ENCODE measurements at regions not wholly inside any gene's neighbourhood (a gene's known extent, or its start where the extent isn't known, plus 50 kb on each side); places are given as distances from the start of the nearest gene placed in this dataset.

GRCh38 chr18:38899252-38899651 is 1333.7 kb upstream of the CELF4 start:
- H3K27me3 ChIP-seq (ENCODE audit: insufficient read depth, insufficient read length) = no peaks in the 10 kb centered on the region
- no peaks in the 10 kb centered on the region for H3K4me1 ChIP-seq (ENCODE audit: insufficient read depth, insufficient read length)

DNA sequence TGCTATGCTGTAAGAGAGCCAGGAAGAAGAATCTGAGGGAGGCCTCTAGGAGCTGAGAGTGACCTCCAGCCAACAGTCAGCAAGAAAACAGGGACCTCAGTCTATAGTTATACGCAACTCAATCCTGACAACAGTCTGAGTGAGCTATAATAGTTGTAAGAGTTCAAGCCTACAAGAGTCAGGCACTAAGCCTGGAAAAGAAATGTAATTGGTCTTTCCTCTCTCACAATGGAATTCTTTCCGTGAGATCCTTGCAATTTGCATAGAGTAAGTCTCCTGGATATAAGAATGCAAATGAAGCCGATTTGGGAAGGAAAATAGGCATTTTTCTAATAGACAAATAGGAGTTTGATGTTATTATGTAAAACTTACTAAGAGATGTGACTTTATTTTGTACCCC is 1332.6 kb upstream of the CELF4 start:
- Histone ChIP-seq H3K4me3 (ENCODE audit: insufficient read length, low read depth) (no peak overlapping the region), H3K27me3 (ENCODE audit: insufficient read depth, insufficient read length) (no peaks in the 10 kb centered on the region), H3K36me3 (ENCODE audit: insufficient read depth, insufficient read length, low read length) (no peaks in the 10 kb centered on the region), H3K4me1 (ENCODE audit: insufficient read depth, insufficient read length) (no peaks in the 10 kb centered on the region), H3K9me3 (ENCODE audit: insufficient read depth, low read length) (no peaks in the 10 kb centered on the region), H3K9ac (ENCODE audit: insufficient read length, low read depth) (no peak overlapping the region)
- DNase-seq (ENCODE audit: low read depth, low spot score) = peak; percentile 5
- TF ChIP-seq YY1 (IDR thresholded peaks at IDR 0.05; ENCODE audit: insufficient read depth, insufficient read length) = no peak
- TF ChIP-seq SUZ12 (IDR thresholded peaks at IDR 0.05; ENCODE audit: extremely low read depth, insufficient read depth, insufficient read length) = no peak
- TF ChIP-seq ZNF274 (IDR thresholded peaks at IDR 0.05; ENCODE audit: low read depth, low read length) = no peak

More at GRCh38 chr18:38899252-38899651, 1333.7 kb upstream of the CELF4 start:
- H3K9me3 ChIP-seq (ENCODE audit: insufficient read depth, low read length) = no peaks in the 10 kb centered on the region
- no peak overlapping the region for H3K9ac ChIP-seq (ENCODE audit: insufficient read length, low read depth)
- no peaks in the 10 kb centered on the region for H3K36me3 ChIP-seq (ENCODE audit: insufficient read depth, insufficient read length, low read length)
- TF ChIP-seq SUZ12 (IDR thresholded peaks at IDR 0.05; ENCODE audit: extremely low read depth, insufficient read depth, insufficient read length) (no peak), ZNF274 (IDR thresholded peaks at IDR 0.05; ENCODE audit: low read depth, low read length) (no peak), YY1 (IDR thresholded peaks at IDR 0.05; ENCODE audit: insufficient read depth, insufficient read length) (no peak)
- no peak for DNase-seq (ENCODE audit: low read depth, low spot score)
- H3K4me3 ChIP-seq (ENCODE audit: insufficient read length, low read depth) = no peak overlapping the region

GRCh38 chr18:38895560-38895959 is 1330.0 kb upstream of the CELF4 start:
- Histone ChIP-seq H3K9me3 (ENCODE audit: insufficient read depth, low read length) (no peaks in the 10 kb centered on the region), H3K27me3 (ENCODE audit: insufficient read depth, insufficient read length) (no peaks in the 10 kb centered on the region), H3K36me3 (ENCODE audit: insufficient read depth, insufficient read length, low read length) (no peaks in the 10 kb centered on the region), H3K4me3 (ENCODE audit: insufficient read length, low read depth) (no peak overlapping the region), H3K9ac (ENCODE audit: insufficient read length, low read depth) (no peak overlapping the region), H3K4me1 (ENCODE audit: insufficient read depth, insufficient read length) (no peaks in the 10 kb centered on the region)
- no peak for TF ChIP-seq YY1 (IDR thresholded peaks at IDR 0.05; ENCODE audit: insufficient read depth, insufficient read length)
- no peak for TF ChIP-seq SUZ12 (IDR thresholded peaks at IDR 0.05; ENCODE audit: extremely low read depth, insufficient read depth, insufficient read length)
- no peak for TF ChIP-seq ZNF274 (IDR thresholded peaks at IDR 0.05; ENCODE audit: low read depth, low read length)
- no peak for DNase-seq (ENCODE audit: low read depth, low spot score)

GRCh38 chr18:38887671-38888020 is 1322.0 kb upstream of the CELF4 start:
- no peak for TF ChIP-seq ZNF274 (IDR thresholded peaks at IDR 0.05; ENCODE audit: low read depth, low read length)
- no peak for TF ChIP-seq YY1 (IDR thresholded peaks at IDR 0.05; ENCODE audit: insufficient read depth, insufficient read length)
- no peak for TF ChIP-seq SUZ12 (IDR thresholded peaks at IDR 0.05; ENCODE audit: extremely low read depth, insufficient read depth, insufficient read length)
- Histone ChIP-seq H3K9me3 (ENCODE audit: insufficient read depth, low read length) (no peaks in the 10 kb centered on the region), H3K9ac (ENCODE audit: insufficient read length, low read depth) (no peak overlapping the region), H3K4me3 (ENCODE audit: insufficient read length, low read depth) (no peak overlapping the region), H3K36me3 (ENCODE audit: insufficient read depth, insufficient read length, low read length) (no peaks in the 10 kb centered on the region), H3K27me3 (ENCODE audit: insufficient read depth, insufficient read length) (no peaks in the 10 kb centered on the region), H3K4me1 (ENCODE audit: insufficient read depth, insufficient read length) (no peaks in the 10 kb centered on the region)
- DNase-seq (ENCODE audit: low read depth, low spot score) = no peak

- H3K27me3 ChIP-seq (ENCODE audit: insufficient read depth, insufficient read length) = no peaks in the 10 kb centered on the region
- no peak for DNase-seq (ENCODE audit: low read depth, low spot score)
- no peaks in the 10 kb centered on the region for H3K36me3 ChIP-seq (ENCODE audit: insufficient read depth, insufficient read length, low read length)
- no peaks in the 10 kb centered on the region for H3K9me3 ChIP-seq (ENCODE audit: insufficient read depth, low read length)
- H3K4me3 ChIP-seq (ENCODE audit: insufficient read length, low read depth) = no peak overlapping the region
- TF ChIP-seq ZNF274 (IDR thresholded peaks at IDR 0.05; ENCODE audit: low read depth, low read length) (no peak), SUZ12 (IDR thresholded peaks at IDR 0.05; ENCODE audit: extremely low read depth, insufficient read depth, insufficient read length) (no peak), YY1 (IDR thresholded peaks at IDR 0.05; ENCODE audit: insufficient read depth, insufficient read length) (no peak)
- no peaks in the 10 kb centered on the region for H3K4me1 ChIP-seq (ENCODE audit: insufficient read depth, insufficient read length)
- no peak overlapping the region for H3K9ac ChIP-seq (ENCODE audit: insufficient read length, low read depth)
These were observed 1321.5 kb upstream of the CELF4 start for GRCh38 chr18:38886861-38887670.

DNA sequence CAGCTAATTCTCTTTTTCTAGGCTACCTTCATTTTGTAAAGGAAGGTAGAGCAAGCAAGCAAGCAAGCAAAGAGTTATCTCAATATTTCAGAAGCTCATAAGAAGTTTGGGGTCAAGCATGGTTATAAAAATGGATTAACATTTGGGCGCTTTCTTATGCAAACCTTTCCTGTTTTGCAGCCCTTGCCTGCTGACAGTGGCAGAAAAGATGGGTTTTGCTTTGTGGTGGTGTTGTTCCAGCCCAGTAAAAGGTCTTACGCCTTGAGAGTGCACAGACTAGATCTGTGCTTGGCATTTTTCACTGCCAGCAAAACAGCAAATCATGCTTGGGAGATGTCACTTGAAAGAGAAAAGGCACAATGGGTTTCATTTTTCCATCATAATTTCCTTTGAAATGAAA is 1320.6 kb upstream of the CELF4 start:
- TF ChIP-seq YY1 (IDR thresholded peaks at IDR 0.05; ENCODE audit: insufficient read depth, insufficient read length) = no peak
- TF ChIP-seq ZNF274 (IDR thresholded peaks at IDR 0.05; ENCODE audit: low read depth, low read length) = no peak
- TF ChIP-seq SUZ12 (IDR thresholded peaks at IDR 0.05; ENCODE audit: extremely low read depth, insufficient read depth, insufficient read length) = no peak
- Histone ChIP-seq H3K4me1 (ENCODE audit: insufficient read depth, insufficient read length) (no peaks in the 10 kb centered on the region), H3K4me3 (ENCODE audit: insufficient read length, low read depth) (no peak overlapping the region), H3K36me3 (ENCODE audit: insufficient read depth, insufficient read length, low read length) (no peaks in the 10 kb centered on the region), H3K9ac (ENCODE audit: insufficient read length, low read depth) (no peak overlapping the region), H3K27me3 (ENCODE audit: insufficient read depth, insufficient read length) (no peaks in the 10 kb centered on the region), H3K9me3 (ENCODE audit: insufficient read depth, low read length) (no peaks in the 10 kb centered on the region)
- DNase-seq (ENCODE audit: low read depth, low spot score) = no peak

DNA sequence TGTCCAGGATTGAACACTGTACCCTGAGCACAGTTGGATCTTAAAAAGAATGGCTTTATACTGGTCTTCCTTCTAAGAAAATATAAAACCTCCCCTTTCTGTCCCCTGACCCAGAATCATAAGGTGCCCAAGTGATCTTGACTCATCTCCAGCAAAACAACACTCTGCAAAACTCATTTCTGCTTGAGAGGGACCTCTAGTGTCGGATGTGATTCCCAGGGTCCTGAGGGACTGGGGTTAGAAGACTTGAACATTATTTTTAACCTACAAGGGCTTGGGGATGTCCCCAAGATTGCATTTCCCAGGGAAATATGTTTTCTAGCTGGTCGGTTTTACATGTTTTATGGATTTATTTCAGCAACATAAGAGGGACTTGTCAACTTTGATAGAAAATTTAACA is 1318.5 kb upstream of the CELF4 start:
- Histone ChIP-seq H3K27me3 (ENCODE audit: insufficient read depth, insufficient read length) (no peaks in the 10 kb centered on the region), H3K4me1 (ENCODE audit: insufficient read depth, insufficient read length) (no peaks in the 10 kb centered on the region), H3K9ac (ENCODE audit: insufficient read length, low read depth) (no peak overlapping the region), H3K4me3 (ENCODE audit: insufficient read length, low read depth) (no peak overlapping the region), H3K36me3 (ENCODE audit: insufficient read depth, insufficient read length, low read length) (no peaks in the 10 kb centered on the region), H3K9me3 (ENCODE audit: insufficient read depth, low read length) (no peaks in the 10 kb centered on the region)
- DNase-seq (ENCODE audit: low read depth, low spot score) = no peak
- TF ChIP-seq YY1 (IDR thresholded peaks at IDR 0.05; ENCODE audit: insufficient read depth, insufficient read length) = no peak
- TF ChIP-seq SUZ12 (IDR thresholded peaks at IDR 0.05; ENCODE audit: extremely low read depth, insufficient read depth, insufficient read length) = no peak
- TF ChIP-seq ZNF274 (IDR thresholded peaks at IDR 0.05; ENCODE audit: low read depth, low read length) = no peak

Measured in NT2/D1 (cell line).